Activated B cell treated with CpG ODN at 0.5 μM for 24 hours (primary cell): ENCODE measurements at regions not wholly inside any gene's neighbourhood (a gene's known extent, or its start where the extent isn't known, plus 50 kb on each side); places are given as distances from the start of the nearest gene placed in this dataset.
"Not testable (repeated sequence)": the region's sequence is repeated elsewhere in the genome, so short reads cannot be mapped to it uniquely, and the experiment has no call there.

Experiments
- ATAC-seq: fragments of 200-7000 bp; cut with Tn5 transposase; one replicate; pipeline ENCODE4 v1.10.0; 2021; ENCODE audit warnings: low read depth, mild to moderate bottlenecking, moderate library complexity
- CTCF ChIA-PET: fragments of 350-600 bp; sonication (Branson Sonifier 250); formaldehyde crosslinking; loops from one replicate; lab custom pipeline; 2021; ENCODE audit warnings: antibody characterized with exemption; lab: Charles Lee
- POLR2A ChIA-PET: fragments of 350-600 bp; sonication (Branson Sonifier 250); formaldehyde crosslinking; loops from one replicate; lab custom pipeline; 2021; ENCODE audit warnings: antibody characterized with exemption; lab: Charles Lee
- DNase-seq: peaks from one replicate; pipeline ENCODE4 v3.0.0; 2022
- H3K27ac Mint-ChIP-seq: one replicate; pipeline ENCODE4 v1.8.0; 2020; ENCODE audit warnings: mixed read lengths
- H3K27me3 Mint-ChIP-seq: one replicate; pipeline ENCODE4 v1.8.0; 2021; ENCODE audit warnings: mixed read lengths
- H3K36me3 Mint-ChIP-seq: one replicate; pipeline ENCODE4 v1.8.0; 2021; ENCODE audit warnings: low read depth, mixed read lengths
- H3K4me1 Mint-ChIP-seq: one replicate; pipeline ENCODE4 v1.8.0; 2021; ENCODE audit warnings: mixed read lengths
- H3K4me3 Mint-ChIP-seq: one replicate; pipeline ENCODE4 v1.8.0; 2020; ENCODE audit warnings: mild to moderate bottlenecking, mixed read lengths
- H3K9me3 Mint-ChIP-seq: one replicate; pipeline ENCODE4 v1.8.0; 2020; ENCODE audit warnings: mixed read lengths
- intact Hi-C: fragments of 100-400 bp; cut with micrococcal nuclease; formaldehyde crosslinking; loops from one replicate; pipeline ENCODE4 v1.15.1; 2024
- TF ChIP-seq, protein P1 (sequence below): fragments of 200-600 bp; IDR thresholded peaks from one replicate; pipeline ENCODE4 v1.8.0; 2022; ENCODE audit warnings: antibody characterized with exemption, mild to moderate bottlenecking

- Mint-ChIP-seq H3K4me1 (no peaks in the 10 kb centered on the region), H3K4me3 (no peak overlapping the region), H3K27ac (no peak overlapping the region), H3K9me3 (no peaks in the 10 kb centered on the region), H3K36me3 (no peaks in the 10 kb centered on the region), H3K27me3 (no peaks in the 10 kb centered on the region)
- ChIA-PET CTCF (no interaction called here), POLR2A (no interaction called here)
- ATAC-seq, result no peak
- intact Hi-C loops, result no loop called here
- TF ChIP-seq, protein P1, sequence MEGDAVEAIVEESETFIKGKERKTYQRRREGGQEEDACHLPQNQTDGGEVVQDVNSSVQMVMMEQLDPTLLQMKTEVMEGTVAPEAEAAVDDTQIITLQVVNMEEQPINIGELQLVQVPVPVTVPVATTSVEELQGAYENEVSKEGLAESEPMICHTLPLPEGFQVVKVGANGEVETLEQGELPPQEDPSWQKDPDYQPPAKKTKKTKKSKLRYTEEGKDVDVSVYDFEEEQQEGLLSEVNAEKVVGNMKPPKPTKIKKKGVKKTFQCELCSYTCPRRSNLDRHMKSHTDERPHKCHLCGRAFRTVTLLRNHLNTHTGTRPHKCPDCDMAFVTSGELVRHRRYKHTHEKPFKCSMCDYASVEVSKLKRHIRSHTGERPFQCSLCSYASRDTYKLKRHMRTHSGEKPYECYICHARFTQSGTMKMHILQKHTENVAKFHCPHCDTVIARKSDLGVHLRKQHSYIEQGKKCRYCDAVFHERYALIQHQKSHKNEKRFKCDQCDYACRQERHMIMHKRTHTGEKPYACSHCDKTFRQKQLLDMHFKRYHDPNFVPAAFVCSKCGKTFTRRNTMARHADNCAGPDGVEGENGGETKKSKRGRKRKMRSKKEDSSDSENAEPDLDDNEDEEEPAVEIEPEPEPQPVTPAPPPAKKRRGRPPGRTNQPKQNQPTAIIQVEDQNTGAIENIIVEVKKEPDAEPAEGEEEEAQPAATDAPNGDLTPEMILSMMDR, result no peak
- DNase-seq, result no peak
These were observed 179.7 kb upstream of the NDN start for GRCh38 chr15:23866832-23867231.

- no peak for DNase-seq
- TF ChIP-seq, protein P1, result no peak
- peaks cover 1% of the 10 kb centered on the region for H3K9me3 Mint-ChIP-seq
- ChIA-PET POLR2A (no interaction called here), CTCF (no interaction called here)
- H3K27ac Mint-ChIP-seq, result no peak overlapping the region
- no peaks in the 10 kb centered on the region for H3K27me3 Mint-ChIP-seq
- no peaks in the 10 kb centered on the region for H3K4me1 Mint-ChIP-seq
- H3K36me3 Mint-ChIP-seq, result no peaks in the 10 kb centered on the region
- no peak overlapping the region for H3K4me3 Mint-ChIP-seq
- intact Hi-C loops, result no loop called here
- ATAC-seq, result no peak
These were observed 182.3 kb upstream of the NDN start for GRCh38 chr15:23869396-23869795.

GRCh38 chr15:23873613-23874012 lies 186.5 kb upstream of the NDN start:
- H3K36me3 Mint-ChIP-seq, intact Hi-C loops, DNase-seq, H3K4me1 Mint-ChIP-seq, ATAC-seq, CTCF ChIA-PET, H3K27ac Mint-ChIP-seq, H3K27me3 Mint-ChIP-seq, H3K9me3 Mint-ChIP-seq, H3K4me3 Mint-ChIP-seq, POLR2A ChIA-PET: not testable (repeated sequence)

DNA sequence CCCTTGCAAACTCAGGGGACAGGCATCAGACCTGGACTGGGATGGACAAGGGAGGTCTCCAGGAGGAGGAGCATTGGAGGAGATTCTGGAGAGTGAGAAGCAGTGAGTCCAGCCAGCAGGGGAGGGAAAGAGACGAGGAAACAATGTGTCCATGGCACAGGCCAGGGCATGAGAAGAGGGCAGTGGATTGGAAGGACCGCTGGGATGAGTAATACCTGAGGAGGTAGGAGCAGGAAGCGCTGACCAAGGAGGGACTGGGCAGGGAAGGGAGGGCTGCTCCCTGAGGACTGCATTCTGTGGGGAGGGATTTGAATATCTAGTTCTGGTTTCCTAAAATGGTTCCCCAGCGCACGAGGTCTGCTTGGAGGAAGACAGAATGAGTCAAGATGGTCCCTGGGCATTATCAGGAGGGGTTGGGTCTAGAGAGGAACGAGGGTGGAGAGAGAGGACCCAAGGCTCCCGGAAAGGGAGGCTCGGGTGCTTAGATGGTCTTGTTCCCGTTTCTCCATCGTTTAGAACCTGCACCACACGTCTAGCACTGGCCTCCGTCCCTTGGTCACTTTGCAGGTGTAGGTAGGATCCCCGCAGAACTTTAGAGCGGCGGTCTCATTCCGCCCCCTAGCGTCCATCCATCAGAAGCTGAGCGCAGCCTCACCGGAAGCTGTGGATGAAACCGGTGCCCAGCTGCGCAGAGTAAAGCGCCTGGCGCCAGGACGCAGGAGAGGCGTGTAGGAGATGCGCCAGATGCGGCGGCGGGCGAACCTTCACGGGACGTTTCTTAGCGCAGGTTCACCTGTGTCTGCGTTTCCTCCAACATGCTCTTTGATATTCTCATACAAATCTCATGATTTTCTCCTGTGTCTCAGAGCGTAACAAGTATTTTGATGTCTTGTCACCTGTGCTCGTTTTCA lies 190.7 kb upstream of the NDN start:
- ATAC-seq, result no peak
- H3K27ac Mint-ChIP-seq, result no peak overlapping the region
- H3K9me3 Mint-ChIP-seq, result peaks cover 6% of the 10 kb centered on the region
- H3K4me1 Mint-ChIP-seq, result no peaks in the 10 kb centered on the region
- no peaks in the 10 kb centered on the region for H3K36me3 Mint-ChIP-seq
- CTCF ChIA-PET, result no interaction called here
- DNase-seq, result no peak
- intact Hi-C loops, result no loop called here
- POLR2A ChIA-PET, result no interaction called here
- no peaks in the 10 kb centered on the region for H3K27me3 Mint-ChIP-seq
- no peak overlapping the region for H3K4me3 Mint-ChIP-seq
- TF ChIP-seq, protein P1, result no peak

GRCh38 chr15:23881291-23881690 lies 194.2 kb upstream of the NDN start:
- TF ChIP-seq, protein P1, result no peak
- CTCF ChIA-PET, result no interaction called here

More at GRCh38 chr15:23881291-23881690, 194.2 kb upstream of the NDN start:
- DNase-seq (no peak), ATAC-seq (no peak)
- Mint-ChIP-seq H3K36me3 (no peaks in the 10 kb centered on the region), H3K9me3 (peaks cover 4% of the 10 kb centered on the region), H3K27me3 (no peaks in the 10 kb centered on the region), H3K4me1 (no peaks in the 10 kb centered on the region), H3K4me3 (no peak overlapping the region), H3K27ac (no peak overlapping the region)
- POLR2A ChIA-PET, result no interaction called here
- intact Hi-C loops, result no loop called here
